ENCODE measurements at regions not wholly inside any gene's neighbourhood (a gene's known extent, or its start where the extent isn't known, plus 50 kb on each side); places are given as distances from the start of the nearest gene placed in this dataset.

DNA sequence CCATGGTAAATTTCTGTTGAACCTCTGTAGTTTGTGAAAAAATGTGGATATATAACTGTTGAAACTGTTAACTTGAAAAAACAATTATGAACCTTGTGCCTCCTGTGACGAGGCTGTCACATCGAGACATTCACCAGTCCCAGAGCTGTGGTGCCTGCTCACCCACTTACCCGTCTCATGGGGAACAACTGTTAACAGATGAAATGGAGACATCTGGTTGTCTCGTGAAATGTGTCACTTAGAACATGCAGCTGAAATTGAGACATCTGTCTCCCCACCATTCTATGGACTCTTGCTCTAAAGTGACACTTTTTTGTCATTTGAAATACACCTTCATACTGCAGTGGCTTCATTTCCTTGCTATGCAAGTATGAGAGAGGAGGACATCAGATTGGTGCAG lies 240.6 kb downstream of the GXYLT1 start:
- Histone ChIP-seq H3K27me3 (replicated peaks; ENCODE audit: control insufficient read depth, insufficient read depth, low read length) (no peaks in the 10 kb centered on the region), H3K36me3 (ENCODE audit: control insufficient read depth, insufficient read depth, low read length) (no peaks in the 10 kb centered on the region), H3K4me3 (replicated peaks; ENCODE audit: low read depth, low read length) (no peak overlapping the region)
- DNase-seq (ENCODE audit: extremely low read depth, insufficient read length), result no peak
- TF ChIP-seq, protein P1, sequence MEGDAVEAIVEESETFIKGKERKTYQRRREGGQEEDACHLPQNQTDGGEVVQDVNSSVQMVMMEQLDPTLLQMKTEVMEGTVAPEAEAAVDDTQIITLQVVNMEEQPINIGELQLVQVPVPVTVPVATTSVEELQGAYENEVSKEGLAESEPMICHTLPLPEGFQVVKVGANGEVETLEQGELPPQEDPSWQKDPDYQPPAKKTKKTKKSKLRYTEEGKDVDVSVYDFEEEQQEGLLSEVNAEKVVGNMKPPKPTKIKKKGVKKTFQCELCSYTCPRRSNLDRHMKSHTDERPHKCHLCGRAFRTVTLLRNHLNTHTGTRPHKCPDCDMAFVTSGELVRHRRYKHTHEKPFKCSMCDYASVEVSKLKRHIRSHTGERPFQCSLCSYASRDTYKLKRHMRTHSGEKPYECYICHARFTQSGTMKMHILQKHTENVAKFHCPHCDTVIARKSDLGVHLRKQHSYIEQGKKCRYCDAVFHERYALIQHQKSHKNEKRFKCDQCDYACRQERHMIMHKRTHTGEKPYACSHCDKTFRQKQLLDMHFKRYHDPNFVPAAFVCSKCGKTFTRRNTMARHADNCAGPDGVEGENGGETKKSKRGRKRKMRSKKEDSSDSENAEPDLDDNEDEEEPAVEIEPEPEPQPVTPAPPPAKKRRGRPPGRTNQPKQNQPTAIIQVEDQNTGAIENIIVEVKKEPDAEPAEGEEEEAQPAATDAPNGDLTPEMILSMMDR (IDR thresholded peaks at IDR 0.05; ENCODE audit: insufficient read depth, low read length, poor library complexity, severe bottlenecking), result no peak

DNA sequence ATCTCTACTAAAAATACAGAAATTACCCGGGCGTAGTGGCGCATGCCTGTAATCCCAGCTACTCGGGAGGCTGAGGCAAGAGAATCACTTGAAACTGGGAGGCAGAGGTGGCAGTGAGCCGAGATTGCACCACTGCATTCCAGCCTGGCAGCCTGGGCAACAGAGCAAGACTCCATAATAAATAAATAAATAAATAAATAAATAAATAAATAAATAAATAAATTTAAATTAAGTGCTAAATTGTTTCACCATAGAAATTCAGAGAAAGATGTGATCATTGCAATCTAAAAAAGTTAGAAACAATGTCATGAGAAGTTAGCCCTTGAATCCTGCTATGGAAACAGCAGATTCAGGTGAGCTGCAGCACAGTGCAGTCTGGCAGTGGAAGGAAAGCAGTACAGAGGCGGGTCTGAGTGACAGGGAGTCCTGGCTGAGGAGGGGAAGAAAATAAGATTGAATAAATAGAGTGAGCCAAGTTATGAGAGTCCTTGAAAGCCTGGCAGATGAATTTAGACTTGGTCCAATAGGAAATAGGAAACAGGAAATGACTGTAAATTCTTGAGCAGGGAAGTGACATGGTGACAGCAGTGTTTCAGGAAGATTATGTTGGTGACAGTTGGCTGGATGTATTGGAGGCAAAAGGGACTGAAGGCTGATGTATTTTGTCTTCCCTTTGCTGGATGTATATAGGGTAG lies 241.5 kb downstream of the GXYLT1 start:
- TF ChIP-seq, protein P1 (IDR thresholded peaks at IDR 0.05; ENCODE audit: insufficient read depth, low read length, poor library complexity, severe bottlenecking), result no peak
- Histone ChIP-seq H3K4me3 (replicated peaks; ENCODE audit: low read depth, low read length) (no peak overlapping the region), H3K27me3 (replicated peaks; ENCODE audit: control insufficient read depth, insufficient read depth, low read length) (no peaks in the 10 kb centered on the region), H3K36me3 (ENCODE audit: control insufficient read depth, insufficient read depth, low read length) (no peaks in the 10 kb centered on the region)
- no peak for DNase-seq (ENCODE audit: extremely low read depth, insufficient read length)

GRCh38 chr12:41899577-41899976 lies 245.1 kb downstream of the GXYLT1 start:
- Histone ChIP-seq H3K36me3 (ENCODE audit: control insufficient read depth, insufficient read depth, low read length) (no peaks in the 10 kb centered on the region), H3K4me3 (replicated peaks; ENCODE audit: low read depth, low read length) (no peak overlapping the region), H3K27me3 (replicated peaks; ENCODE audit: control insufficient read depth, insufficient read depth, low read length) (no peaks in the 10 kb centered on the region)
- DNase-seq (ENCODE audit: extremely low read depth, insufficient read length), result no peak
- TF ChIP-seq, protein P1 (IDR thresholded peaks at IDR 0.05; ENCODE audit: insufficient read depth, low read length, poor library complexity, severe bottlenecking), result no peak

GRCh38 chr12:41897593-41897992 lies 247.1 kb downstream of the GXYLT1 start:
- TF ChIP-seq, protein P1 (IDR thresholded peaks at IDR 0.05; ENCODE audit: insufficient read depth, low read length, poor library complexity, severe bottlenecking), result no peak
- DNase-seq (ENCODE audit: extremely low read depth, insufficient read length), result no peak
- H3K4me3 ChIP-seq (replicated peaks; ENCODE audit: low read depth, low read length), result no peak overlapping the region
- H3K27me3 ChIP-seq (replicated peaks; ENCODE audit: control insufficient read depth, insufficient read depth, low read length), result no peaks in the 10 kb centered on the region
- H3K36me3 ChIP-seq (ENCODE audit: control insufficient read depth, insufficient read depth, low read length), result no peaks in the 10 kb centered on the region

- TF ChIP-seq, protein P1 (IDR thresholded peaks at IDR 0.05; ENCODE audit: insufficient read depth, low read length, poor library complexity, severe bottlenecking), result no peak
- no peak overlapping the region for H3K4me3 ChIP-seq (replicated peaks; ENCODE audit: low read depth, low read length)
- no peaks in the 10 kb centered on the region for H3K27me3 ChIP-seq (replicated peaks; ENCODE audit: control insufficient read depth, insufficient read depth, low read length)
- DNase-seq (ENCODE audit: extremely low read depth, insufficient read length), result no peak
- H3K36me3 ChIP-seq (ENCODE audit: control insufficient read depth, insufficient read depth, low read length), result no peaks in the 10 kb centered on the region
Measured at GRCh38 chr12:41893491-41893890, 251.2 kb downstream of the GXYLT1 start.

DNA sequence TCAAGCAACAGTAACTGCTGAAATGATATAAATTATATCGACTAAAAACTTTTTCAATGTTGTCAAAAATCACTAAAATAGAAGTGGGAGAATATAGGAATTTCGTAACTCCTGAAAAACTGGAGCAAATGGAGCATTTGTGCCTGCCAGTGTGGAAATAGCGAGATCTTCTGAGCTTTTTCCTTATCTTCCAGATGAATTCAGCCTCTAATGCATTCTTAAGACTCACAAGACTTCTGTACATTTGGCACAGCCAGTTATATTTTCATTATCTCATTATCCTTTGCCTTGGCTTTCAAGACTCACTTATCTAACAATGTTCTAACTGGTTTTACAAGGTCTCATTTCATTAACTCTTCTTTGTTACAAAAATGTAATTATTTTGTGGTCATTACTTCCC lies 252.4 kb downstream of the GXYLT1 start:
- no peak for DNase-seq (ENCODE audit: extremely low read depth, insufficient read length)
- Histone ChIP-seq H3K4me3 (replicated peaks; ENCODE audit: low read depth, low read length) (no peak overlapping the region), H3K36me3 (ENCODE audit: control insufficient read depth, insufficient read depth, low read length) (no peaks in the 10 kb centered on the region), H3K27me3 (replicated peaks; ENCODE audit: control insufficient read depth, insufficient read depth, low read length) (no peaks in the 10 kb centered on the region)
- TF ChIP-seq, protein P1 (IDR thresholded peaks at IDR 0.05; ENCODE audit: insufficient read depth, low read length, poor library complexity, severe bottlenecking), result no peak
